SK-N-SH (cell line): ENCODE measurements at regions not wholly inside any gene's neighbourhood (a gene's known extent, or its start where the extent isn't known, plus 50 kb on each side); places are given as distances from the start of the nearest gene placed in this dataset.

Experiments used
- CTCF ChIA-PET: fragments of 300-600, 350-600 bp; formaldehyde crosslinking; extraction: SDS; loops from one replicate; lab custom pipeline; 2021; lab: Yijun Ruan, JAX
- POLR2A ChIA-PET: fragments of 350-600 bp; sonication (Branson Sonifier 250); formaldehyde crosslinking; extraction: SDS; loops from one replicate; lab custom pipeline; 2020; ENCODE audit warnings: antibody characterized with exemption, inconsistent platforms; lab: Yijun Ruan, JAX
- DNase-seq: peaks from one replicate; pipeline ENCODE4 v3.0.0; 2012
- H2AFZ ChIP-seq: fragments of 200-600 bp; sonication (generic); 2 replicates; pipeline ENCODE4 v1.8.1; 2016; ENCODE audit warnings: antibody characterized with exemption, mild to moderate bottlenecking, low read depth
- H3F3A ChIP-seq: fragments of 200-600 bp; sonication (generic); replicated peaks from 2 replicates; pipeline ENCODE3; 2016; ENCODE audit warnings: antibody characterized with exemption, mild to moderate bottlenecking; ENCODE audit not compliant: insufficient read depth
- H3K27ac ChIP-seq, 2 experiments: fragments of 200-500 bp in 1 of 2; fragments of 200-600 bp in 1 of 2; sonication (Bioruptor generic) in 1 of 2; sonication (generic), shearing (Covaris generic) in 1 of 2; 2 replicates each; pipeline versions ENCODE4 v1.5.1 to v1.6.1; 2014 to 2016; ENCODE audit warnings: low read depth in 2 of 2, inconsistent platforms in 1 of 2, low read length in 1 of 2, mild to moderate bottlenecking in 1 of 2, mixed read lengths in 1 of 2
- H3K27me3 ChIP-seq: fragments of 200-600 bp; sonication (generic), shearing (Covaris generic); 2 replicates; pipeline ENCODE4 v1.6.1; 2016; ENCODE audit warnings: mixed run types; ENCODE audit not compliant: insufficient read depth
- H3K36me3 ChIP-seq, 2 experiments: fragments of 200-500 bp in 1 of 2; fragments of 200-600 bp in 1 of 2; sonication (Bioruptor generic) in 1 of 2; sonication (generic) in 1 of 2; replicated peaks in 1 of 2; 2 replicates each; pipeline versions ENCODE3 to v1.5.1; 2014 to 2016; ENCODE audit warnings: low read length in 1 of 2, mild to moderate bottlenecking in 1 of 2; ENCODE audit not compliant: insufficient read depth in 2 of 2, control insufficient read depth in 1 of 2
- H3K4me1 ChIP-seq, 2 experiments: fragments of 200-500 bp in 1 of 2; fragments of 200-600 bp in 1 of 2; sonication (Bioruptor generic) in 1 of 2; sonication (generic), shearing (Covaris generic) in 1 of 2; 2 replicates each; pipeline versions ENCODE4 v1.5.1 to v1.6.1; 2014 to 2016; ENCODE audit warnings: low read depth in 1 of 2, low read length in 1 of 2, mixed run types in 1 of 2; ENCODE audit not compliant: insufficient read depth in 2 of 2, control insufficient read depth in 1 of 2
- H3K4me2 ChIP-seq: fragments of 200-600 bp; sonication (generic), shearing (Covaris generic); 2 replicates; pipeline ENCODE4 v1.6.1; 2017; ENCODE audit warnings: mixed run types
- H3K4me3 ChIP-seq, 2 experiments: fragments of 200-500 bp in 1 of 2; fragments of 200-600 bp in 1 of 2; sonication (Bioruptor generic) in 1 of 2; sonication (generic), shearing (Covaris generic) in 1 of 2; 2 replicates each; pipeline versions ENCODE4 v1.5.1 to v1.8.1; 2014 to 2016; ENCODE audit warnings: low read depth in 2 of 2, inconsistent platforms in 1 of 2, low read length in 1 of 2, mild to moderate bottlenecking in 1 of 2, mixed read lengths in 1 of 2, moderate library complexity in 1 of 2
- H3K79me2 ChIP-seq: fragments of 200-600 bp; sonication (generic); 2 replicates; pipeline ENCODE4 v1.8.1; 2017; ENCODE audit warnings: mild to moderate bottlenecking; ENCODE audit not compliant: insufficient read depth
- H3K9ac ChIP-seq: fragments of 200-600 bp; sonication (generic); 2 replicates; pipeline ENCODE4 v1.6.1; 2017; ENCODE audit warnings: mixed run types
- H3K9me2 ChIP-seq: fragments of 200-600 bp; sonication (generic); 2 replicates; pipeline ENCODE4 v1.6.1; 2017; ENCODE audit warnings: mixed run types
- H3K9me3 ChIP-seq: fragments of 200-600 bp; sonication (generic); 2 replicates; pipeline ENCODE4 v1.6.1; 2017; ENCODE audit warnings: mixed run types, mild to moderate bottlenecking, moderate library complexity
- H4K20me1 ChIP-seq: fragments of 200-600 bp; sonication (generic); 2 replicates; pipeline ENCODE4 v1.6.1; 2017; ENCODE audit warnings: mild to moderate bottlenecking, mixed run types; ENCODE audit not compliant: insufficient read depth
- ELF1 ChIP-seq: IDR thresholded peaks from 2 replicates; pipeline ENCODE4 v1.4.0; 2012
- EP300 ChIP-seq, 2 experiments: IDR thresholded peaks; 2 replicates each; pipeline versions ENCODE4 v1.4.0 to v1.6.1; 2012; ENCODE audit warnings: borderline replicate concordance in 1 of 2, low read depth in 1 of 2, low read length in 1 of 2
- FOXJ3 ChIP-seq: sonication (generic); formaldehyde crosslinking; IDR thresholded peaks from 2 replicates; pipeline ENCODE4 v1.5.1; 2020; ENCODE audit warnings: mild to moderate bottlenecking, missing genetic modification reagents
- GABPA ChIP-seq: IDR thresholded peaks from 2 replicates; pipeline ENCODE4 v1.4.0; 2012; ENCODE audit warnings: low read depth, mild to moderate bottlenecking
- IRF3 ChIP-seq: fragments of 150-350 bp; IDR thresholded peaks from 2 replicates; pipeline ENCODE4 v1.6.1; 2016; ENCODE audit warnings: mild to moderate bottlenecking, low read depth, low read length
- JUND ChIP-seq: IDR thresholded peaks from 2 replicates; pipeline ENCODE4 v1.4.0; 2012
- MAX ChIP-seq: IDR thresholded peaks from 2 replicates; pipeline ENCODE4 v1.4.0; 2012; ENCODE audit warnings: low read depth
- MEF2A ChIP-seq: IDR thresholded peaks from 2 replicates; pipeline ENCODE4 v1.4.0; 2012; ENCODE audit warnings: low read depth, borderline replicate concordance
- PBX3 ChIP-seq: IDR thresholded peaks from 2 replicates; pipeline ENCODE4; 2012
- RCOR1 ChIP-seq: fragments of 150-350 bp; IDR thresholded peaks from 2 replicates; pipeline ENCODE4 v1.6.1; 2017; ENCODE audit warnings: antibody characterized with exemption, low read length
- RFX5 ChIP-seq: IDR thresholded peaks from 2 replicates; pipeline ENCODE4 v1.6.1; 2012; ENCODE audit warnings: mild to moderate bottlenecking, improper control_type of control experiment, low read length
- SIN3A ChIP-seq: IDR thresholded peaks from 2 replicates; pipeline ENCODE4 v1.6.1; 2012; ENCODE audit warnings: low read depth, mild to moderate bottlenecking, low read length, moderate library complexity, borderline replicate concordance
- TEAD4 ChIP-seq: IDR thresholded peaks from 2 replicates; pipeline ENCODE4 v1.4.0; 2012; ENCODE audit warnings: mild to moderate bottlenecking, borderline replicate concordance; ENCODE audit not compliant: insufficient read depth
- USF2 ChIP-seq: fragments of 150-350 bp; IDR thresholded peaks from 2 replicates; pipeline ENCODE4 v1.6.1; 2017; ENCODE audit warnings: antibody characterized with exemption, low read length, low read depth, borderline replicate concordance
- ZBTB33 ChIP-seq: IDR thresholded peaks from 2 replicates; pipeline ENCODE4 v1.4.0; 2012; ENCODE audit warnings: low read depth, borderline replicate concordance
- WGBS: methylation state at CpG from one replicate; pipeline ENCODE4 v1.1.6; 2017; ENCODE audit warnings: low lambda C conversion rate; 5-methylcytosine and 5-hydroxymethylcytosine counted together

GRCh38 chr1:56254130-56254529 lies 325.2 kb downstream of the PLPP3 start:
- Histone ChIP-seq H3K36me3 (no peaks in the 10 kb centered on the region), H3K4me2 (no peak overlapping the region), H3K4me1 (peaks cover 0 to 6% of the 10 kb centered on the region in 2 experiments; a peak in 1 of 4 replicates), H3K79me2 (no peaks in the 10 kb centered on the region), H3F3A (no peaks in the 10 kb centered on the region), H3K27me3 (no peaks in the 10 kb centered on the region), H3K27ac (no peak overlapping the region), H3K9me3 (no peaks in the 10 kb centered on the region), H3K4me3 (no peak overlapping the region), H3K9me2 (no peaks in the 10 kb centered on the region), H4K20me1 (no peaks in the 10 kb centered on the region), H3K9ac (no peak overlapping the region), H2AFZ (no peak overlapping the region)
- no peak for DNase-seq
- CTCF ChIA-PET: interaction anchor here (0.9 kb wide), 1 partner anchor 15 kb away, joined by 4 read pairs; no protein-coding TSS in a partner anchor
- WGBS: 64% methylated on average over 2 of the region's 2 CpGs
- POLR2A ChIA-PET: no interaction called here
- no peak for TF ChIP-seq ZBTB33
- TF ChIP-seq GABPA: no peak
- TF ChIP-seq SIN3A: no peak
- no peak for TF ChIP-seq IRF3
- TF ChIP-seq TEAD4: no peak
- no peak for TF ChIP-seq USF2
- no peak for TF ChIP-seq MEF2A

- no peaks in the 10 kb centered on the region for H3K79me2 ChIP-seq
- CTCF ChIA-PET: no interaction called here
- no peaks in the 10 kb centered on the region for H3K36me3 ChIP-seq
Measured at GRCh38 chr1:56250809-56251208, 328.6 kb downstream of the PLPP3 start.

More at GRCh38 chr1:56250809-56251208, 328.6 kb downstream of the PLPP3 start:
- POLR2A ChIA-PET: no interaction called here
- Histone ChIP-seq H4K20me1 (no peaks in the 10 kb centered on the region), H2AFZ (no peak overlapping the region), H3K4me1 (peaks cover 0 to 5% of the 10 kb centered on the region in 2 experiments; a peak in 1 of 4 replicates), H3K4me3 (no peak overlapping the region), H3K27ac (no peak overlapping the region), H3K9me3 (no peaks in the 10 kb centered on the region), H3K9ac (no peak overlapping the region), H3F3A (no peaks in the 10 kb centered on the region), H3K9me2 (no peaks in the 10 kb centered on the region), H3K27me3 (no peaks in the 10 kb centered on the region), H3K4me2 (no peak overlapping the region)
- no peak for TF ChIP-seq ELF1
- TF ChIP-seq MAX: no peak
- TF ChIP-seq SIN3A: no peak
- no peak for TF ChIP-seq FOXJ3
- no peak for TF ChIP-seq EP300 (IDR thresholded peaks at IDR 0.05; ENCODE audit: borderline replicate concordance in 1 of 2, low read depth in 1 of 2, low read length in 1 of 2)
- TF ChIP-seq JUND: no peak
- TF ChIP-seq RCOR1: no peak
- TF ChIP-seq PBX3: no peak
- no peak for TF ChIP-seq RFX5
- TF ChIP-seq GABPA: no peak
- no peak for DNase-seq
- WGBS: 37% methylated on average over 1 of the region's 1 CpG
